GM12878 (cell line): ENCODE measurements at regions not wholly inside any gene's neighbourhood (a gene's known extent, or its start where the extent isn't known, plus 50 kb on each side); places are given as distances from the start of the nearest gene placed in this dataset.

Experiments used
- ATAC-seq: fragments of 200-7000 bp; cut with Tn5 transposase; 3 replicates; pipeline ENCODE4 v1.9.1; 2020; ENCODE audit warnings: mild to moderate bottlenecking, moderate library complexity
- BruUV-seq: library from RNA; stranded (reverse); fragments of 400-500 nt; replicated peaks from 2 replicates; lab custom pipeline; 2021; lab: Mats Ljungman, UMichigan
- CTCF ChIA-PET: fragments of 300-600 bp; sonication (Branson Sonifier 250); formaldehyde crosslinking; extraction: SDS; loops from one replicate; lab custom pipeline; 2021; ENCODE audit warnings: inconsistent platforms; lab: Yijun Ruan, JAX
- POLR2A ChIA-PET: fragments of 350-600 bp; formaldehyde crosslinking; extraction: SDS; loops from one replicate; lab custom pipeline; 2021; ENCODE audit warnings: inconsistent platforms; lab: Charles Lee
- RAD21 ChIA-PET: fragments of 300-600 bp; sonication (Branson Sonifier 250); formaldehyde crosslinking; loops from one replicate; lab custom pipeline; 2023; ENCODE audit warnings: antibody characterized with exemption; ENCODE audit not compliant: unreplicated experiment; lab: Charles Lee
- SMC1A ChIA-PET: fragments of 300-600 bp; sonication (Branson Sonifier 250); formaldehyde crosslinking; loops from one replicate; lab custom pipeline; 2023; ENCODE audit not compliant: unreplicated experiment, uncharacterized antibody; lab: Charles Lee
- DNase-seq: peaks from one replicate; pipeline ENCODE4 v3.0.0-alpha.2; 2011; ENCODE audit warnings: low read depth, low spot score
- FAIRE-seq: peaks from 3 replicates; lab custom pipeline; 2011; peaks lifted over from hg19 to GRCh38; lab: Jason Lieb, UNC
- H2AFZ ChIP-seq: 2 replicates; pipeline ENCODE4 v1.6.0; 2011; ENCODE audit warnings: low read depth, low read length, control low read depth; ENCODE audit not compliant: control insufficient read depth
- H3K27ac ChIP-seq: 2 replicates; pipeline ENCODE4 v1.5.1; 2011; ENCODE audit warnings: control low read depth; ENCODE audit not compliant: control insufficient read depth, insufficient read depth
- H3K27me3 ChIP-seq, 2 experiments: replicated peaks in 1 of 2; 2 replicates each; pipeline versions ENCODE4 v1.6.0 to v1.6.1; 2011; ENCODE audit warnings: low read length in 1 of 2; ENCODE audit not compliant: control insufficient read depth in 2 of 2, insufficient read depth in 2 of 2
- H3K36me3 ChIP-seq, 2 experiments: 2 replicates each; pipeline ENCODE4 v1.5.1; 2011; ENCODE audit warnings: low read length in 1 of 2; ENCODE audit not compliant: control insufficient read depth in 2 of 2, insufficient read depth in 2 of 2
- H3K4me1 ChIP-seq: 2 replicates; pipeline ENCODE4 v1.6.1; 2011; ENCODE audit warnings: mild to moderate bottlenecking, low read length, moderate library complexity, mixed read lengths; ENCODE audit not compliant: control insufficient read depth, insufficient read depth
- H3K4me2 ChIP-seq: 2 replicates; pipeline ENCODE4 v1.6.0; 2011; ENCODE audit warnings: control low read depth; ENCODE audit not compliant: control insufficient read depth, insufficient read depth
- H3K4me3 ChIP-seq: fragments of 200-600 bp; sonication (generic); 2 replicates; pipeline ENCODE4 v1.5.1; 2016
- H3K79me2 ChIP-seq: 2 replicates; pipeline ENCODE4 v1.6.0; 2011; ENCODE audit warnings: low read length; ENCODE audit not compliant: control insufficient read depth, insufficient read depth
- H3K9ac ChIP-seq: 2 replicates; pipeline ENCODE4 v1.8.0; 2011; ENCODE audit warnings: low read length, control low read depth, mixed read lengths; ENCODE audit not compliant: control insufficient read depth, insufficient read depth
- H3K9me3 ChIP-seq: replicated peaks from 3 replicates; pipeline ENCODE4 v1.5.1; 2011; ENCODE audit warnings: mild to moderate bottlenecking, low read length; ENCODE audit not compliant: control insufficient read depth, insufficient read depth
- H4K20me1 ChIP-seq: 2 replicates; pipeline ENCODE4 v1.6.0; 2011; ENCODE audit not compliant: control insufficient read depth, insufficient read depth
- ESRRA ChIP-seq: IDR thresholded peaks from 2 replicates; pipeline ENCODE4 v1.6.1; 2012; ENCODE audit warnings: mild to moderate bottlenecking, low read length, improper control_type of control experiment
- FOXK2 ChIP-seq: fragments of 450-650 bp; IDR thresholded peaks from 2 replicates; pipeline ENCODE4 v1.6.1; 2017; ENCODE audit warnings: mild to moderate bottlenecking, moderate library complexity
- JUNB ChIP-seq: IDR thresholded peaks from 2 replicates; pipeline ENCODE4 v1.6.1; 2016; ENCODE audit warnings: antibody characterized with exemption, mild to moderate bottlenecking
- JUND ChIP-seq: IDR thresholded peaks from 2 replicates; pipeline ENCODE4 v1.6.1; 2012; ENCODE audit warnings: low read depth, mild to moderate bottlenecking, low read length, improper control_type of control experiment, moderate library complexity
- TCF7 ChIP-seq: IDR thresholded peaks from 2 replicates; pipeline ENCODE4 v1.6.1; 2014; ENCODE audit warnings: antibody characterized with exemption, borderline replicate concordance
- WGBS: methylation state at CpG from one replicate; pipeline ENCODE4 v1.1.6; 2016; ENCODE audit warnings: low lambda C conversion rate; ENCODE audit not compliant: insufficient replicate concordance, insufficient coverage; ENCODE audit errors: missing lambda C conversion rate; 5-methylcytosine and 5-hydroxymethylcytosine counted together
- in situ Hi-C: fragments of 300-500 bp; cut with MboI; formaldehyde crosslinking; loops from 9 replicates; pipeline ENCODE4 v1.14.3; 2018; ENCODE audit warnings: mixed read lengths
- intact Hi-C: fragments of 100-400 bp; cut with micrococcal nuclease; formaldehyde crosslinking; loops from one replicate; pipeline ENCODE4 v1.14.2; 2022; ENCODE audit not compliant: unreplicated experiment
- TF ChIP-seq, protein P1 (sequence below): fragments of 150-350 bp; IDR thresholded peaks from 2 replicates; pipeline ENCODE4 v1.6.1; 2014; ENCODE audit warnings: mild to moderate bottlenecking, low read depth, low read length
- TF ChIP-seq, protein P2 (sequence below): fragments of 450-650 bp; IDR thresholded peaks from 2 replicates; pipeline ENCODE4 v1.6.1; 2016; ENCODE audit warnings: mild to moderate bottlenecking

GRCh38 chr14:98143566-98143965 lies 1128.4 kb downstream of the BCL11B start:
- DNase-seq (no peak), FAIRE-seq (no peak), ATAC-seq (peak; percentile 67)
- no peak overlapping the region for H3K27ac ChIP-seq
- in situ Hi-C loops: loop anchor here (25.0 kb wide), 1 partner anchor 1119 kb away; the partner anchor contains the start of gene BCL11B
- WGBS: 5% methylated on average over 1 of the region's 1 CpG
- H2AFZ ChIP-seq: no peak overlapping the region
- no peaks in the 10 kb centered on the region for H3K9me3 ChIP-seq
- no peaks in the 10 kb centered on the region for H3K27me3 ChIP-seq
- BruUV-seq: no TSS peak
- no peak overlapping the region for H3K4me2 ChIP-seq
- no peaks in the 10 kb centered on the region for H3K4me1 ChIP-seq
- H3K4me3 ChIP-seq: no peak overlapping the region
- H3K9ac ChIP-seq: no peak overlapping the region
- CTCF ChIA-PET: interaction anchor here (0.9 to 10.8 kb wide), 5 partner anchors 28 to 1122 kb away, joined by 3 to 158 read pairs (median 4); no protein-coding TSS in a partner anchor
- RAD21 ChIA-PET: interaction anchor here (1.0 to 11.5 kb wide), 6 partner anchors 27 to 83 kb away, joined by 4 to 407 read pairs (median 85); no protein-coding TSS in a partner anchor
- SMC1A ChIA-PET: interaction anchor here (0.6 to 18.4 kb wide), 6 partner anchors 11 to 1267 kb away, joined by 3 to 461 read pairs (median 96); no protein-coding TSS in a partner anchor
- TF ChIP-seq, protein P1, sequence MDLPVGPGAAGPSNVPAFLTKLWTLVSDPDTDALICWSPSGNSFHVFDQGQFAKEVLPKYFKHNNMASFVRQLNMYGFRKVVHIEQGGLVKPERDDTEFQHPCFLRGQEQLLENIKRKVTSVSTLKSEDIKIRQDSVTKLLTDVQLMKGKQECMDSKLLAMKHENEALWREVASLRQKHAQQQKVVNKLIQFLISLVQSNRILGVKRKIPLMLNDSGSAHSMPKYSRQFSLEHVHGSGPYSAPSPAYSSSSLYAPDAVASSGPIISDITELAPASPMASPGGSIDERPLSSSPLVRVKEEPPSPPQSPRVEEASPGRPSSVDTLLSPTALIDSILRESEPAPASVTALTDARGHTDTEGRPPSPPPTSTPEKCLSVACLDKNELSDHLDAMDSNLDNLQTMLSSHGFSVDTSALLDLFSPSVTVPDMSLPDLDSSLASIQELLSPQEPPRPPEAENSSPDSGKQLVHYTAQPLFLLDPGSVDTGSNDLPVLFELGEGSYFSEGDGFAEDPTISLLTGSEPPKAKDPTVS: no peak
- TF ChIP-seq JUNB (peak; percentile 49), ESRRA (no peak)
- intact Hi-C loops: no loop called here
- POLR2A ChIA-PET: interaction anchor here (1.2 kb wide), 1 partner anchor 58 kb away, joined by 3 read pairs; no protein-coding TSS in a partner anchor
- no peaks in the 10 kb centered on the region for H4K20me1 ChIP-seq
- H3K79me2 ChIP-seq: no peaks in the 10 kb centered on the region
- no peaks in the 10 kb centered on the region for H3K36me3 ChIP-seq

DNA sequence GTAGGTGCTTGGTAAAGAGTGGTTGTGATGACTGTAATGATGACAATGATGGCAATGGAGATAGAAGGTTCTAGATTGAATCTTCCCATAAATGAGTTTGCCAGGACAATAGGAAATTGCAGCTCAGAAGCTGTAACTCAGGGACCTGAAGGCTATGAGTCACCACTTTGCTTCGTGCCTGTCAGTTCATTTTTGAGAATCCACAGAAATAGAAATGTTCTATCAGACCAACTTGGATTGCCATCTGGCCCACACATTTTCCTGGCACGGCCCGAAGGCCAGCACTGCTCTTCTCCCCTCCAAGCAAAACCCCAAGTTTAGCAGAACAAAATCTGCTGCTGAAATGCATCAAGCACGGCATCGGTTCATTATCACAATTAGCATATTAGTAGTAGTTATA lies 1127.0 kb downstream of the BCL11B start:
- no peak overlapping the region for H3K9ac ChIP-seq
- ChIA-PET POLR2A (interaction anchor here (0.7 to 1.4 kb wide), 3 partner anchors 28 to 1956 kb away, joined by 3 to 5 read pairs (median 3); no protein-coding TSS in a partner anchor), CTCF (interaction anchor here (0.9 to 10.8 kb wide), 4 partner anchors 8 to 48 kb away, joined by 3 to 158 read pairs (median 4); no protein-coding TSS in a partner anchor), RAD21 (interaction anchor here (8.0 to 11.5 kb wide), 3 partner anchors 26 to 55 kb away, joined by 91 to 407 read pairs (median 94); no protein-coding TSS in a partner anchor), SMC1A (interaction anchor here (0.7 to 18.4 kb wide), 5 partner anchors 20 to 102 kb away, joined by 3 to 461 read pairs (median 14); no protein-coding TSS in a partner anchor)
- TF ChIP-seq, protein P2, sequence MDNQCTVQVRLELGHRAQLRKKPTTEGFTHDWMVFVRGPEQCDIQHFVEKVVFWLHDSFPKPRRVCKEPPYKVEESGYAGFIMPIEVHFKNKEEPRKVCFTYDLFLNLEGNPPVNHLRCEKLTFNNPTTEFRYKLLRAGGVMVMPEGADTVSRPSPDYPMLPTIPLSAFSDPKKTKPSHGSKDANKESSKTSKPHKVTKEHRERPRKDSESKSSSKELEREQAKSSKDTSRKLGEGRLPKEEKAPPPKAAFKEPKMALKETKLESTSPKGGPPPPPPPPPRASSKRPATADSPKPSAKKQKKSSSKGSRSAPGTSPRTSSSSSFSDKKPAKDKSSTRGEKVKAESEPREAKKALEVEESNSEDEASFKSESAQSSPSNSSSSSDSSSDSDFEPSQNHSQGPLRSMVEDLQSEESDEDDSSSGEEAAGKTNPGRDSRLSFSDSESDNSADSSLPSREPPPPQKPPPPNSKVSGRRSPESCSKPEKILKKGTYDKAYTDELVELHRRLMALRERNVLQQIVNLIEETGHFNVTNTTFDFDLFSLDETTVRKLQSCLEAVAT: no peak
- TF ChIP-seq FOXK2: no peak
- TF ChIP-seq TCF7: no peak
- no peak for TF ChIP-seq JUND
- no peaks in the 10 kb centered on the region for H3K4me1 ChIP-seq
- no peaks in the 10 kb centered on the region for H3K27me3 ChIP-seq
- no peaks in the 10 kb centered on the region for H3K9me3 ChIP-seq
- in situ Hi-C loops (loop anchor here (25.0 kb wide), 1 partner anchor 1117 kb away; the partner anchor contains the start of gene BCL11B), intact Hi-C loops (no loop called here)
- ATAC-seq (no peak), FAIRE-seq (no peak), DNase-seq (no peak)
- no peak overlapping the region for H3K4me2 ChIP-seq
- no peak overlapping the region for H2AFZ ChIP-seq
- 18% methylated on average over 5 of the region's 5 CpGs for WGBS
- no peak overlapping the region for H3K27ac ChIP-seq
- no TSS peak for BruUV-seq
- H3K4me3 ChIP-seq: no peak overlapping the region
- no peaks in the 10 kb centered on the region for H4K20me1 ChIP-seq
- H3K36me3 ChIP-seq: no peaks in the 10 kb centered on the region
- H3K79me2 ChIP-seq: no peaks in the 10 kb centered on the region
